Fibroblast of skin of scalp (primary cell): ENCODE measurements at regions not wholly inside any gene's neighbourhood (a gene's known extent, or its start where the extent isn't known, plus 50 kb on each side); places are given as distances from the start of the nearest gene placed in this dataset.

Experiments used
- DNase-seq: peaks from one replicate; pipeline ENCODE4 v3.0.0-alpha.2; 2013

GRCh38 chr14:104292084-104292970 lies 153.9 kb downstream of the KIF26A start:
- DNase-seq, result no peak

- DNase-seq, result no peak
Measured at GRCh38 chr14:104293231-104293841, 154.9 kb downstream of the KIF26A start.

GRCh38 chr14:104293851-104294627 lies 155.7 kb downstream of the KIF26A start:
- DNase-seq, result no peak

GRCh38 chr14:104294628-104294982 lies 156.2 kb downstream of the KIF26A start:
- DNase-seq, result no peak

GRCh38 chr14:104294983-104295680 lies 156.7 kb downstream of the KIF26A start:
- DNase-seq, result no peak

- no peak for DNase-seq
Measured at GRCh38 chr14:104295681-104296387, 157.4 kb downstream of the KIF26A start.

GRCh38 chr14:104296388-104297312 lies 158.3 kb downstream of the KIF26A start:
- DNase-seq, result no peak

GRCh38 chr14:104297313-104297704 lies 158.9 kb downstream of the KIF26A start:
- DNase-seq, result no peak

- DNase-seq, result no peak
Measured at GRCh38 chr14:104297721-104298401, 159.5 kb downstream of the KIF26A start.

GRCh38 chr14:104298458-104298857 lies 160.1 kb downstream of the KIF26A start:
- DNase-seq, result no peak

GRCh38 chr14:104299993-104300761 lies 161.8 kb downstream of the KIF26A start:
- no peak for DNase-seq

GRCh38 chr14:104301731-104302460 lies 163.5 kb downstream of the KIF26A start:
- no peak for DNase-seq

- no peak for DNase-seq
Measured at GRCh38 chr14:104302794-104303405, 164.5 kb downstream of the KIF26A start.

- no peak for DNase-seq
Measured at GRCh38 chr14:104303705-104304425, 165.5 kb downstream of the KIF26A start.

- no peak for DNase-seq
Measured at GRCh38 chr14:104304451-104305351, 166.3 kb downstream of the KIF26A start.
